Femur (tissue), 1 donor: ENCODE measurements at regions not wholly inside any gene's neighbourhood (a gene's known extent, or its start where the extent isn't known, plus 50 kb on each side); places are given as distances from the start of the nearest gene placed in this dataset.
"Not testable (repeated sequence)": the region's sequence is repeated elsewhere in the genome, so short reads cannot be mapped to it uniquely, and the experiment has no call there.

ENCODE experiments used
- DNase-seq: peaks from one replicate; pipeline ENCODE4 v3.0.0-alpha.2; 2017

GRCh38 chr12:97988588-97988987, 526.0 kb downstream of the RMST start:
- DNase-seq: not testable (repeated sequence)

- DNase-seq: no peak
These were observed 525.9 kb upstream of the TMPO start for GRCh38 chr12:97989366-97989940.

GRCh38 chr12:97994746-97995484, 520.5 kb upstream of the TMPO start:
- no peak for DNase-seq

GRCh38 chr12:97995559-97995958, 519.8 kb upstream of the TMPO start:
- no peak for DNase-seq

GRCh38 chr12:98001430-98001829, 514.0 kb upstream of the TMPO start:
- no peak for DNase-seq

- DNase-seq: peak; percentile 35
These were observed 512.4 kb upstream of the TMPO start for GRCh38 chr12:98002887-98003493.

- no peak for DNase-seq
These were observed 507.4 kb upstream of the TMPO start for GRCh38 chr12:98007963-98008362.

GRCh38 chr12:98013560-98013959, 501.8 kb upstream of the TMPO start:
- no peak for DNase-seq

GRCh38 chr12:98018836-98019235, 496.6 kb upstream of the TMPO start:
- no peak for DNase-seq

- DNase-seq: no peak
These were observed 495.0 kb upstream of the TMPO start for GRCh38 chr12:98020376-98020775.

- no peak for DNase-seq
These were observed 492.4 kb upstream of the TMPO start for GRCh38 chr12:98022961-98023360.

GRCh38 chr12:98037401-98038140, 477.8 kb upstream of the TMPO start:
- no peak for DNase-seq

- DNase-seq: no peak
These were observed 472.7 kb upstream of the TMPO start for GRCh38 chr12:98042668-98043067.

- no peak for DNase-seq
These were observed 470.0 kb upstream of the TMPO start for GRCh38 chr12:98045395-98045794.

- DNase-seq: no peak
These were observed 467.1 kb upstream of the TMPO start for GRCh38 chr12:98048326-98048725.

GRCh38 chr12:98053202-98053601, 462.2 kb upstream of the TMPO start:
- no peak for DNase-seq

GRCh38 chr12:98057701-98058100, 457.7 kb upstream of the TMPO start:
- DNase-seq: no peak

GRCh38 chr12:98058213-98058612, 457.2 kb upstream of the TMPO start:
- no peak for DNase-seq

GRCh38 chr12:98058838-98059237, 456.6 kb upstream of the TMPO start:
- DNase-seq: peak; percentile 24

- no peak for DNase-seq
These were observed 455.6 kb upstream of the TMPO start for GRCh38 chr12:98059659-98060343.

GRCh38 chr12:98060411-98060810, 455.0 kb upstream of the TMPO start:
- no peak for DNase-seq

GRCh38 chr12:98062464-98063245, 452.7 kb upstream of the TMPO start:
- no peak for DNase-seq
